GM19467 (cell line): ENCODE measurements at regions not wholly inside any gene's neighbourhood (a gene's known extent, or its start where the extent isn't known, plus 50 kb on each side); places are given as distances from the start of the nearest gene placed in this dataset.
"Not testable (repeated sequence)": the region's sequence is repeated elsewhere in the genome, so short reads cannot be mapped to it uniquely, and the experiment has no call there.

Experiments
- ATAC-seq: cut with Tn5 transposase; IDR thresholded peaks from one replicate; pipeline ENCODE4 v1.9.1; 2021; ENCODE audit warnings: mild to moderate bottlenecking, moderate library complexity; ENCODE audit not compliant: unreplicated experiment

- no peak for ATAC-seq
These were observed 1979.9 kb upstream of the PRR20A start for GRCh38 chr13:55160867-55161266.

- not testable (repeated sequence) for ATAC-seq
These were observed 1962.1 kb upstream of the PRR20A start for GRCh38 chr13:55178582-55178981.

- ATAC-seq, result no peak
These were observed 1949.7 kb upstream of the PRR20A start for GRCh38 chr13:55190996-55191395.

DNA sequence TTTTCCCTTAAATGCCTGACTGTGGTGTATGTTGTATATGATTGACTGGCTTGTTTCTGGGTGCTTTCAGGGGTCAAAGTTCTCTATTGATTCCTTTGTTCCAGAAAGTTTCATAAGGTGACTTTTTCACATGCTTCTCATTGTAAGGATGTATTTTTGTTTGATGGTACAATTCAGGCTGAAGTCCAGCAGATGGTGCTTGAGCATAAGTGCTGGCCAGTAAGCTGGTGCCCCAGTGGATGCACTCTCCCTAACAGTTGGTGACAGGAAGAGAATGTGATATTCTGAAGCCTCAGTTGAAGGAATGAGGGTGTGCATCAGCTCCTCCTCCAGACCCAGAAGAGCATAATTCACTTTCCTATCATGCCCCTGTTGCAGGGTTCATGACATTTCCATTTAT, 1941.6 kb upstream of the PRR20A start:
- no peak for ATAC-seq

DNA sequence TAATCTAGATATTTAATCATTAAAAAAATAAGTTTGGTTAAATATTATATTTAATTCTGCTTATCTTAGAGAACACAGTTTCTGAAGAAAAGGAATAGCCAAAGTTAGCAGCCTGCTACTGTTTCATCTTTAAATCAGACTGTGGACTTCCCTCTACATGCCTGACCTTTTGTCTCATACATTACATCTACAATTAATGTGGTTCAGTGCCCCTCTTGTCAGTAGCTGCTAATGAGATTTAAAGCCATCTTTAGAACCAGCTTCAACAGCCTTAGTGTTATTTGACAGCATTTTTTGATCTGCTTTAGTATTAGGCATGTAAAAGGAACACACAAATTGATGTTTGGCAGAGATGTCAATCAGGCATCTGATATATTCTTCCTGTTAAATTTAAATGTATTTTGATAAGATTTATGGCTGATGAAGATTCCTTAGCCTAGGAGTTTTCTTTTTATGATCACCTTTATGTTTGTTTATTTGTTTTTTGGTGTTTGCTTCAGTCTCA, 1925.8 kb upstream of the PRR20A start:
- no peak for ATAC-seq

DNA sequence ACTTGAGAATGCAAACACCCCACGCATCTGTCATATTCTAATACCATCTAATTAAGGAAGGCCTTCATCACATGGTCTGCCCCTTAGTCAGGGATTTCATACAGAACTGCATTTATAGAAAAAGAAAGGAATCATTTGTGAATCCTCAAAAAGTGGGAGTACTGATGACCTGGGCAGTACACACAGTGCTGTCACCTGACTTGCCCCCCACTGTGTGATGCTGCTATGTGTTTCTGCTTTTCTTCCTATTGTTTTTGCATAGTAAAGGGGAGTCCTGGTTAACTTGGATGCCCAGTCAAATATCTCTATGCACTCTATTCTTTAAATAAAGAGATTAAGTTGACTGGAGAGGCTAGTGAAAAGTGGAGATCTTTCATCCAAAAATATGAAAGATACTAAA, 1921.2 kb upstream of the PRR20A start:
- no peak for ATAC-seq

- no peak for ATAC-seq
These were observed 1910.7 kb upstream of the PRR20A start for GRCh38 chr13:55229906-55230569.

- no peak for ATAC-seq
These were observed 1910.2 kb upstream of the PRR20A start for GRCh38 chr13:55230570-55230908.

- ATAC-seq, result no peak
These were observed 1906.4 kb upstream of the PRR20A start for GRCh38 chr13:55234311-55234710.

DNA sequence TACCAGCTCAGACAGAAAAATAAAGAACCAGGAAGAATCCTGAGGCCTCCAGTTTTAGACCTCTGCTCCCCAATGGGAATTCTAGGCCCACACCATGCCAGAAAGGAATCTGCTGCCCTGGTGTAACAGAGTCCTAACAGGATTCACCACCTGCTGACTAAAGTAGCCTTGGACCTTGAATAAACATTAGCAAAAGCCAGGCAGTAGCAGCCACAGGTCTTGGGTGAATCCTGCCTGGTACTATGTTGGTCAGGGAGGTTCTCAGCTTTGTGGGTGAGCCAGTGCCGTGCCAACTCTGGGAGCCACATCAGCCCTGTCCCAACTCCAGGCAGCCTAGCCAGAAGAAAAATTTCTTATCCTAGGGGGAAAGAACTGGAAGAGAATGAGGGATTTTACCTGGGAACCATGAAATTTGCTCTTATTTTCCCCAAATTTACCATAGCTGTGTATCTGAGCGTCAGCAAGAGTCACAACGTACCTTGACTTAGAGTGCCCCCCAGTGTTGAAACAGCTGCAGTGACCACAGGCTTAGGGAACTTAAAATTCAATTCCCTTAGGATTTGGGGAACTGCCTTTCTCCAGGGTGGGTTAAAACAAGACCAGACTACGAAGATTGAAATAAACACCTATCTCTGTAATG, 1895.6 kb upstream of the PRR20A start:
- ATAC-seq, result no peak

GRCh38 chr13:55255236-55255635, 1885.5 kb upstream of the PRR20A start:
- no peak for ATAC-seq

GRCh38 chr13:55263045-55263444, 1877.7 kb upstream of the PRR20A start:
- ATAC-seq, result no peak

DNA sequence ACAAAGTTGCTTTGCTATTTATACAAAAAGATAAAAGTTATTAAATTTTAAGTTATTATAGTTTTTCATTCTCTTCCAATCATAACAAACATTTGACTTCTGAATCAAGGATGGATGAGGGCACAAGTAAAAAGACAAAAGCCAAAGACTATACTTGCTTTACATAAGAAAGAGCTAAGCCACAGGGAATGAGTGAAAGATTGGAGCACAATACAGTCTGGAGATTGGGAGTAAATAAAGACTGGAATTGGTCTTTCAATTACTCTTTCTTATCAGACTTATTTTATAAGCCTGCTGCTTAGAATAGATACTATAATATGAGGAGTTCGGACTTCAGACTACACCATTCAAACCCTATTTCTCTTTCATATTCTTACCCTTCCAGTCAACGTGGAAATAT, 1874.1 kb upstream of the PRR20A start:
- no peak for ATAC-seq

GRCh38 chr13:55298201-55298600, 1842.5 kb upstream of the PRR20A start:
- no peak for ATAC-seq

GRCh38 chr13:55302568-55302967, 1838.2 kb upstream of the PRR20A start:
- no peak for ATAC-seq

- no peak for ATAC-seq
These were observed 1832.8 kb upstream of the PRR20A start for GRCh38 chr13:55307909-55308308.

- no peak for ATAC-seq
These were observed 1798.8 kb upstream of the PRR20A start for GRCh38 chr13:55341891-55342290.

- no peak for ATAC-seq
These were observed 1795.5 kb upstream of the PRR20A start for GRCh38 chr13:55345224-55345623.

DNA sequence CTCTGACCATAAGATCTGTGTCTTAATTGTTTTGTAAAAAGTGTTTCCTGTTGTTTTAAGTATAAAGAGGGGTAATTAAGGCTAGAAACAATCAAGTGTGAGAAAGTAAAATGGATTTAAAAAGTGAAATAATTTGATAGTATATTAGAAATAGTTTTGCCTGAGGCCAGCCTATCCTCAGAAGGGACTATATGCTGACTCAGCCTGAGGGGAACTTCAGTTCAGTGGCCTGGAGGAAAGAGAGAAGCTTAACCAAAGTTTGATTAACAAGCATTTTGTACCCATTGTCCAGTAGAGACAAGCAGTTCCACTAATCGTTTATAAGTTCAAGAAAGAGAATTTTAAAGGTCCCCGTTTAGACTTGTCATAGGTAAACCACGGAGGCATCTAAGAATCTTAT, 1793.2 kb upstream of the PRR20A start:
- ATAC-seq, result no peak

- no peak for ATAC-seq
These were observed 1781.7 kb upstream of the PRR20A start for GRCh38 chr13:55359067-55359466.

- no peak for ATAC-seq
These were observed 1779.6 kb upstream of the PRR20A start for GRCh38 chr13:55361141-55361540.

- ATAC-seq, result no peak
These were observed 1774.0 kb upstream of the PRR20A start for GRCh38 chr13:55366676-55367075.

GRCh38 chr13:55394470-55394869, 1746.2 kb upstream of the PRR20A start:
- ATAC-seq, result no peak
